Glomerular visceral epithelial cell (primary cell): ENCODE measurements at regions not wholly inside any gene's neighbourhood (a gene's known extent, or its start where the extent isn't known, plus 50 kb on each side); places are given as distances from the start of the nearest gene placed in this dataset.
"Not testable (repeated sequence)": the region's sequence is repeated elsewhere in the genome, so short reads cannot be mapped to it uniquely, and the experiment has no call there.

Experiments used
- DNase-seq: peaks from one replicate; pipeline ENCODE4 v3.0.0-alpha.2; 2016; ENCODE audit errors: extremely low spot score

DNA sequence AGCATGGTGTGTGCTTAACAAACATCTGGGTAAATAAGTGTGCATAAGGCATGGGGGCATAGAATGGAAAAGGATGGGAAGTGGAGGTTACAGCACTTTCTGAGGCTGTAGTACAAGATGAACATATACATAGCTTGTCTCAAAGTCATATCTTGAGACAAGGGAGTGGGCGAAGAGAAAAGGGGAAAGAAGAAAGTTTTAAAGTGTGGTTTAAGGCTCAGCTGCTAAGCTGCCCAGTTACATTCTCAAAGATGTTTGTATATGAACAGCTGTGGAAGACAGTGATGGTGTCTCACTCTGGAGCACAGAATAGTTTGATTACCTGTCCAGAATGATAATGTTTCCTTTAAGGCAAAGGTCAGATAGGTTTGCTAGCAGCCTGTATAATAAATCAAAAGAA lies 61.9 kb upstream of the LANCL2 start:
- DNase-seq, result no peak

DNA sequence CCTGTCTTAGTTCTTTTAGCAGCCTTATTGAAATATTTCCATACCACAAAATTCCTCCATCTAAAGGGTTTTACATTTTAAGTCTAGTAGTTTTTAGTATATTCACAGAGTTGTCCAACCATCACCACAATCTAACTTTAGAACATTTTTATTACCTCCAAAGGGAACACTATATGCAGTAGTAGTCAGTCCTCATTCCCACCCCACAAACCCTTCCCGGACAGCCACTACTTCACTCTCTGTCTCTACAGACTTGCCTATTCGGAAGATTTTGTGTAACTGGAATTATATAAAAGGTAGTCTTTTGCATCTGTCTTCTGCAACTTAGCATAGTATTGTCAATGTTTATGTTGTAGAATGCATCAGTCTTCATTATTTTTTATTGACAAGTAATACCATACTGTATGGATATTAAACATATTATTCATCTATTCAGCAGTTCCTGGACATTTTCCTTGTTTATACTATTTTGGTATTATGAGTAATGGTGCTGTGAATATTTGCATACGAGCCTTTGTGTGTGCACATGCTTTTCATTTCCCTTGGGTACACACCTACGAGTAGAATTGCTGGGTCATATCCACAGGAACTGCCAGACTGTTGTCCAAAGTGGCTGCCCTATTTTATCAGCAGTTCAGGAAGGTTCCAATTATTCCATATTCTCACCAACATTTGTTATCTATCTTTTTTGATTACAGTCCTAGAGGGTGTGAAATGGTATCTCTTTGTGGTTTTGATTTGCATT lies 60.9 kb upstream of the LANCL2 start:
- no peak for DNase-seq

DNA sequence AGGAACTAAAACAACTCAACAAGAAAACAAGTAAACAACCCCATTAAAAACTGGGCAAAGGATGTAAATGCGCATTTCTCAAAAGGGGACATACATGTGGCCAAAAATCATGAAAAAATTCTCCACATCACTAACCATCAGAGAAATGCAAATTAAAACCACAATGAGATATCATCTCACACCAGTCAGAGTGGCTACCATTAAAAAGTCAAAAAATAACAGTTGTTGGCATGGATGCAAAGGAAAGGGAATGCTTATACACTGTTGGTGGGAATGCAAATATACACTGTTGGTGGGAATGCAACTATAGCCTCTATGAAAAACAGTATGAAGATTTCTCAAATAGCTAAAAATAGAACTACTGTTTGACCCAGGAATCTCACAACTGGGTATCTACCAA lies 60.0 kb upstream of the LANCL2 start:
- no peak for DNase-seq

- DNase-seq, result no peak
These were observed 58.8 kb upstream of the LANCL2 start for GRCh38 chr7:55306331-55306730.

- no peak for DNase-seq
These were observed 57.8 kb upstream of the LANCL2 start for GRCh38 chr7:55307123-55307916.

GRCh38 chr7:55308186-55308929 lies 56.8 kb upstream of the LANCL2 start:
- peak; percentile 59 for DNase-seq

DNA sequence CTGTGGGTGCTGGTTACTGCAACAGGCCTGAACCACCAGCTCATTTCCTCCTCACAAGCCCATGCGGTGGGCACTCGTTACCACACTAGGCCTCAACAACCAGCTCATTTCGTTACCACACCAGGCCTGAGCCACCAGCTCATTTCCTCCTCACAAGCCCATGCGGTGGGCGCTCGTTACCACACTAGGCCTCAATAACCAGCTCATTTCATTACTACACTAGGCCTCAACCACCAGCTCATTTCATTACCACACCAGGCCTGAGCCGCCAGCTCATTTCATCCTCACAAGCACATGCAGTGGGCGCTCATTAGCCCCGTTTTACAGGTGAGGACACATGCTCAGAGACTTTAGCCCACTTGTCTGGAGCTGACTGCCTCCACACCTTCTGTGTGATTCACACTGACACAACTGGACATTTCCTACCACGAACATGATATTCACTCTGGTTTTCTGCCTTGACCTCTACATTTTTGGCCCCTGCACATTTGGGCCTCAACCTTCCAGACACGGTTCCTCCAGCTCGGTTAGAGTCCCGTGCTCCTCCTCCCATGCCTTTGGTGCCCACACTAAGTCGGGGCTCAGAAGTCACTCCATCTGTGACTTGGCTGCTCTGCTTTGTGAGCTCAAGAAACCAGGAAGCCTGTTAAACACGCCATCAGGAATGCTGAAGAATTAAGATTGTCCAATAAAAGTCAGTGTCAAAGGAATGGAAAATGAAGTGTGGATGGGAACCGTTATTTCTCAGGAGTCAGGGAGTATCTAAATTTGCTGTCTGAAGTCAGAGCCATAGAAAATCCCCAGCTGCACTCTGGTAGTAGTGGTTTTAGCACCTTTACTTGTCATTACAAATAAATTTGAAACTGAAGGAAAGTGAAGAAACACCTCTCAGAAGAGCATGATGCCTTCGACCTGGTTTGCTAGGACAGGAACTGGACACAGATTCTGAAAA lies 55.8 kb upstream of the LANCL2 start:
- DNase-seq, result no peak

GRCh38 chr7:55310287-55311025 lies 54.7 kb upstream of the LANCL2 start:
- no peak for DNase-seq

- not testable (repeated sequence) for DNase-seq
These were observed 53.2 kb upstream of the LANCL2 start for GRCh38 chr7:55311892-55312291.

DNA sequence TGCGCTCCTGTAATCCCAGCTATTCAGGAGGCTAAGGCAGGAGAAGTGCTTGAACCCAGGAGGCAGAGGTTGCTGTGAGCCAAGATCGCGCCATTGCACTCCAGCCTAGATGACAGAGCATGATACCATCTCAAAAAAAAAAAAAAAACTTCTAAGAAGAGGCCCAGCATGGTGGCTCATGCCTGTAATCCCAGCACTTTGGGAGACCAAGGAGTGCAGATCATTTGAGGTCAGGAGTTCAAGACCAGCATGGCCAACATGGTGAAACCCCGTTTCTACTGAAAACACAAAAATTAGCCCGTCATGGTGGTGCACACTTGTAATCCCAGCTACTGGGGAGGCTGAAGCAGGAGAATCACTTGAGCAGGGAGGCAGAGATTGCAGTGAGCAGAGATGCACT lies 51.5 kb upstream of the LANCL2 start:
- DNase-seq, result not testable (repeated sequence)

- no peak for DNase-seq
These were observed 50.2 kb upstream of the LANCL2 start for GRCh38 chr7:55314967-55315366.
